ENCODE measurements at regions not wholly inside any gene's neighbourhood (a gene's known extent, or its start where the extent isn't known, plus 50 kb on each side); places are given as distances from the start of the nearest gene placed in this dataset.

- CTCF ChIA-PET = no interaction called here
- no TSS peak for BruUV-seq (replicated peaks)
- POLR2A ChIA-PET (ENCODE audit: unreplicated experiment) = no interaction called here
Observed at GRCh38 chr10:7006566-7006965, 404.3 kb downstream of the SFMBT2 start.

GRCh38 chr10:7003831-7004395 lies 406.9 kb downstream of the SFMBT2 start:
- Histone ChIP-seq H3K4me2 (ENCODE audit: low read length) (no peak overlapping the region), H2AFZ (ENCODE audit: low read length) (no peak overlapping the region), H3K27ac (ENCODE audit: low read length) (no peak overlapping the region), H3K4me1 (ENCODE audit: insufficient read depth, low read length) (no peaks in the 10 kb centered on the region), H3K4me3 (ENCODE audit: low read length) (no peak overlapping the region), H3K27me3 (ENCODE audit: low read length) (0 out of 2 replicates have a peak, but pooled peaks cover 3% of the 10 kb centered on the region), H3K9me2 (replicated peaks; ENCODE audit: low read length) (no peaks in the 10 kb centered on the region), H4K20me1 (ENCODE audit: low read length) (no peaks in the 10 kb centered on the region), H3K79me2 (ENCODE audit: low read length) (no peaks in the 10 kb centered on the region), H3K9ac (ENCODE audit: low read length) (no peak overlapping the region), H3K9me3 (ENCODE audit: low read length) (no peaks in the 10 kb centered on the region), H3K36me3 (ENCODE audit: low read depth, low read length) (no peaks in the 10 kb centered on the region), H3F3A (ENCODE audit: low read length, unreplicated experiment) (no peaks in the 10 kb centered on the region)
- intact Hi-C loops (cut with micrococcal nuclease) = no loop called here
- DNase-seq = no peak
- no TSS peak for BruUV-seq (replicated peaks)
- CTCF ChIA-PET = no interaction called here
- POLR2A ChIA-PET (ENCODE audit: unreplicated experiment) = no interaction called here
- ATAC-seq = no peak
- no peak for TF ChIP-seq EZH2phosphoT487 (IDR thresholded peaks at IDR 0.05; ENCODE audit: borderline replicate concordance, low read length)
- TF ChIP-seq CTCF (conservative IDR thresholded peaks at IDR 0.05; ENCODE audit: low read depth, low read length) = no peak

More at GRCh38 chr10:7006566-7006965, 404.3 kb downstream of the SFMBT2 start:
- DNase-seq (no peak), ATAC-seq (no peak)
- H3K27ac ChIP-seq (ENCODE audit: low read length) = no peak overlapping the region
- H3K9me3 ChIP-seq (ENCODE audit: low read length) = no peaks in the 10 kb centered on the region
- no peak overlapping the region for H3K4me2 ChIP-seq (ENCODE audit: low read length)
- no peaks in the 10 kb centered on the region for H3K4me1 ChIP-seq (ENCODE audit: insufficient read depth, low read length)
- no peaks in the 10 kb centered on the region for H4K20me1 ChIP-seq (ENCODE audit: low read length)
- no peak for TF ChIP-seq EZH2phosphoT487 (IDR thresholded peaks at IDR 0.05; ENCODE audit: borderline replicate concordance, low read length)
- H3K79me2 ChIP-seq (ENCODE audit: low read length) = no peaks in the 10 kb centered on the region
- H3F3A ChIP-seq (ENCODE audit: low read length, unreplicated experiment) = no peaks in the 10 kb centered on the region
- H3K36me3 ChIP-seq (ENCODE audit: low read depth, low read length) = no peaks in the 10 kb centered on the region
- H3K27me3 ChIP-seq (ENCODE audit: low read length) = no peaks in the 10 kb centered on the region
- intact Hi-C loops (cut with micrococcal nuclease) = no loop called here
- H3K4me3 ChIP-seq (ENCODE audit: low read length) = no peak overlapping the region
- no peak overlapping the region for H3K9ac ChIP-seq (ENCODE audit: low read length)
- H3K9me2 ChIP-seq (replicated peaks; ENCODE audit: low read length) = no peaks in the 10 kb centered on the region
- no peak overlapping the region for H2AFZ ChIP-seq (ENCODE audit: low read length)

GRCh38 chr10:7000061-7000460 lies 410.8 kb downstream of the SFMBT2 start:
- intact Hi-C loops (cut with micrococcal nuclease) = no loop called here
- H3K27ac ChIP-seq (ENCODE audit: low read length) = no peak overlapping the region
- CTCF ChIA-PET = no interaction called here
- H3K9ac ChIP-seq (ENCODE audit: low read length) = no peak overlapping the region
- H3K4me1 ChIP-seq (ENCODE audit: insufficient read depth, low read length) = no peaks in the 10 kb centered on the region
- no peaks in the 10 kb centered on the region for H4K20me1 ChIP-seq (ENCODE audit: low read length)
- H3K9me2 ChIP-seq (replicated peaks; ENCODE audit: low read length) = no peaks in the 10 kb centered on the region
- POLR2A ChIA-PET (ENCODE audit: unreplicated experiment) = no interaction called here
- no peaks in the 10 kb centered on the region for H3K9me3 ChIP-seq (ENCODE audit: low read length)
- H3K4me3 ChIP-seq (ENCODE audit: low read length) = no peak overlapping the region
- no peaks in the 10 kb centered on the region for H3F3A ChIP-seq (ENCODE audit: low read length, unreplicated experiment)
- H3K4me2 ChIP-seq (ENCODE audit: low read length) = no peak overlapping the region
- ATAC-seq = no peak
- no peak for DNase-seq
- TF ChIP-seq EZH2 (IDR thresholded peaks at IDR 0.05; ENCODE audit: low read length, unreplicated experiment) = no peak
- TF ChIP-seq EZH2phosphoT487 (IDR thresholded peaks at IDR 0.05; ENCODE audit: borderline replicate concordance, low read length) = no peak
- no peak for TF ChIP-seq CTCF (conservative IDR thresholded peaks at IDR 0.05; ENCODE audit: low read depth, low read length)
- H3K79me2 ChIP-seq (ENCODE audit: low read length) = no peaks in the 10 kb centered on the region
- H2AFZ ChIP-seq (ENCODE audit: low read length) = no peak overlapping the region
- 0 out of 2 replicates have a peak, but pooled peaks cover 3% of the 10 kb centered on the region for H3K27me3 ChIP-seq (ENCODE audit: low read length)
- no peaks in the 10 kb centered on the region for H3K36me3 ChIP-seq (ENCODE audit: low read depth, low read length)
- no TSS peak for BruUV-seq (replicated peaks)
